GM23248 (cell line): ENCODE measurements at regions not wholly inside any gene's neighbourhood (a gene's known extent, or its start where the extent isn't known, plus 50 kb on each side); places are given as distances from the start of the nearest gene placed in this dataset.

Experiments
- EZH2 ChIP-seq: fragments of 200-600 bp; sonication (generic); IDR thresholded peaks from 2 replicates; pipeline ENCODE4 v1.6.1; 2018; ENCODE audit warnings: antibody characterized with exemption, mild to moderate bottlenecking; ENCODE audit not compliant: insufficient read depth, poor library complexity, severe bottlenecking
- EZH2phosphoT487 ChIP-seq: fragments of 200-600 bp; sonication (generic); IDR thresholded peaks from 2 replicates; pipeline ENCODE4 v1.6.1; 2018; ENCODE audit warnings: antibody characterized with exemption, moderate library complexity, mild to moderate bottlenecking, low read depth; ENCODE audit not compliant: insufficient read depth

DNA sequence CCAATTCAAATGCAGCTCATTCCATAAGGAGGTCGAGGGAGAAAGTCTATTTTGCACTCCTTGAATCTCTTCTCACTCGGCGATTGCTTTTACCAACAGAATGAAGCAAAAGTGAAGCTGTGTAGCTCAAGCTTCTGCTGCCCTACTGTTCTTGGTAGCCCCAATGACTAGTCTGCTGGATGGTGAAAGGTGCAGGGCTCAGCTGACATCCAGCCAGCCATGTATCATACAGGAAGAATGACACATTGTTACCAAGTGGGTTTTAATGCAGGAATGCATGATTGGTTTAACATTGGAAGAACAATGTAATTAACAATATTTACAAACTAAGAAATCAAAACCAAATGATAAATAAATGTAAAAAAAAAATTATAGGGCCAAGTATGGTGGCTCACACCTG is 286.2 kb upstream of the HSFY2 start:
- TF ChIP-seq EZH2 (no peak), EZH2phosphoT487 (no peak)
